Panc1 (cell line): ENCODE measurements at regions not wholly inside any gene's neighbourhood (a gene's known extent, or its start where the extent isn't known, plus 50 kb on each side); places are given as distances from the start of the nearest gene placed in this dataset.

Experiments used
- ATAC-seq: fragments of 200-7000 bp; cut with Tn5 transposase; 2 replicates; pipeline ENCODE4 v1.9.1; 2020; ENCODE audit warnings: mild to moderate bottlenecking, moderate library complexity
- BruUV-seq: library from RNA; stranded (reverse); fragments of 400-500 nt; replicated peaks from 2 replicates; lab custom pipeline; 2021; lab: Mats Ljungman, UMichigan
- CTCF ChIA-PET: fragments of 300-600 bp; sonication (Branson Sonifier 250); formaldehyde crosslinking; loops from one replicate; lab custom pipeline; 2022; ENCODE audit warnings: antibody characterized with exemption; lab: Charles Lee
- POLR2A ChIA-PET: fragments of 300-600 bp; sonication (Branson Sonifier 250); formaldehyde crosslinking; loops from one replicate; lab custom pipeline; 2022; ENCODE audit warnings: antibody characterized with exemption; lab: Charles Lee
- DNase-seq: peaks from one replicate; pipeline ENCODE4 v3.0.0-alpha.2; 2010; ENCODE audit warnings: low read depth, low spot score
- H3K27ac ChIP-seq: 2 replicates; pipeline ENCODE4 v1.5.1; 2011; ENCODE audit warnings: mild to moderate bottlenecking, low read length, inconsistent platforms
- H3K27me3 ChIP-seq: fragments of 200-500 bp; sonication (Bioruptor generic); 2 replicates; pipeline ENCODE4 v1.6.0; 2014; ENCODE audit warnings: low read length, inconsistent platforms; ENCODE audit not compliant: control insufficient read depth, insufficient read depth
- H3K36me3 ChIP-seq: fragments of 200-500 bp; sonication (Bioruptor generic); 2 replicates; pipeline ENCODE4 v1.5.1; 2014; ENCODE audit warnings: inconsistent platforms, mild to moderate bottlenecking, low read length, moderate library complexity; ENCODE audit not compliant: control insufficient read depth, insufficient read depth
- H3K4me1 ChIP-seq: 2 replicates; pipeline ENCODE4 v1.5.1; 2011; ENCODE audit warnings: inconsistent platforms, mild to moderate bottlenecking, low read length, moderate library complexity; ENCODE audit not compliant: control insufficient read depth, insufficient read depth
- H3K4me3 ChIP-seq, 2 experiments: 2 replicates each; pipeline ENCODE4 v1.5.1; 2011 to 2012; ENCODE audit warnings: low read depth in 2 of 2, low read length in 2 of 2, mild to moderate bottlenecking in 2 of 2, inconsistent platforms in 1 of 2, moderate library complexity in 1 of 2
- H3K9me3 ChIP-seq: fragments of 200-500 bp; sonication (Bioruptor generic); 2 replicates; pipeline ENCODE4 v1.5.1; 2014; ENCODE audit warnings: low read depth, mild to moderate bottlenecking, inconsistent platforms, low read length, moderate library complexity; ENCODE audit not compliant: control insufficient read depth, insufficient read depth
- CTCF ChIP-seq: fragments of 450-650 bp; IDR thresholded peaks from 2 replicates; pipeline ENCODE4 v1.5.1; 2017; ENCODE audit warnings: mild to moderate bottlenecking
- POLR2AphosphoS5 ChIP-seq: IDR thresholded peaks from 2 replicates; pipeline ENCODE4 v1.6.1; 2012; ENCODE audit warnings: mild to moderate bottlenecking, low read depth, low read length, moderate library complexity
- REST ChIP-seq, 2 experiments: IDR thresholded peaks; 2 replicates each; pipeline ENCODE4 v1.6.1; 2011 to 2012; ENCODE audit warnings: low read depth in 2 of 2, control low read depth in 1 of 2, low read length in 1 of 2, mild to moderate bottlenecking in 1 of 2, moderate library complexity in 1 of 2; ENCODE audit not compliant: insufficient read depth in 1 of 2
- SIN3A ChIP-seq: IDR thresholded peaks from 2 replicates; pipeline ENCODE4 v1.6.1; 2012; ENCODE audit warnings: low read depth, mild to moderate bottlenecking, low read length, moderate library complexity, borderline replicate concordance; ENCODE audit not compliant: insufficient read depth
- TCF7L2 ChIP-seq: IDR thresholded peaks from 2 replicates; pipeline ENCODE4 v1.6.1; 2011; ENCODE audit warnings: mild to moderate bottlenecking, low read depth, low read length, inconsistent platforms
- in situ Hi-C: cut with HindIII; loops from 2 replicates; pipeline ENCODE4 v1.10.0; 2016; ENCODE audit warnings: low sequenced_read_pairs, low pct_unique_long_range_greater_than_20kb
- intact Hi-C: fragments of 100-400 bp; cut with micrococcal nuclease; formaldehyde crosslinking; loops from one replicate; pipeline ENCODE4 v1.10.0; 2022; ENCODE audit not compliant: unreplicated experiment

- H3K27ac ChIP-seq = no peak overlapping the region
- no peaks in the 10 kb centered on the region for H3K9me3 ChIP-seq
- H3K36me3 ChIP-seq = no peaks in the 10 kb centered on the region
- TF ChIP-seq POLR2AphosphoS5 (no peak), SIN3A (no peak), TCF7L2 (no peak), CTCF (no peak)
- in situ Hi-C loops = no loop called here
- DNase-seq (no peak), ATAC-seq (no peak)
- no peak overlapping the region for H3K4me3 ChIP-seq
- intact Hi-C loops = no loop called here
- no peaks in the 10 kb centered on the region for H3K27me3 ChIP-seq
- no peaks in the 10 kb centered on the region for H3K4me1 ChIP-seq
- ChIA-PET POLR2A (no interaction called here), CTCF (no interaction called here)
- no TSS peak for BruUV-seq
Measured at GRCh38 chr13:34148359-34148758, 330.4 kb downstream of the RFC3 start.

- in situ Hi-C loops (no loop called here), intact Hi-C loops (no loop called here)
- Histone ChIP-seq H3K27ac (no peak overlapping the region), H3K4me3 (no peak overlapping the region), H3K36me3 (no peaks in the 10 kb centered on the region), H3K9me3 (no peaks in the 10 kb centered on the region), H3K27me3 (no peaks in the 10 kb centered on the region), H3K4me1 (no peaks in the 10 kb centered on the region; the same call in 1 of the 2 replicates)
- ChIA-PET CTCF (no interaction called here), POLR2A (interaction anchor here (0.5 kb wide), 1 partner anchor 319 kb away, joined by 4 read pairs; no protein-coding TSS in a partner anchor)
- no TSS peak for BruUV-seq
- DNase-seq (no peak), ATAC-seq (no peak)
- no peak for TF ChIP-seq REST (IDR thresholded peaks at IDR 0.05; ENCODE audit: insufficient read depth in 1 of 2, low read depth in 2 of 2, low read length in 1 of 2)
- no peak for TF ChIP-seq CTCF
- no peak for TF ChIP-seq TCF7L2
- no peak for TF ChIP-seq SIN3A
- no peak for TF ChIP-seq POLR2AphosphoS5
Measured at GRCh38 chr13:34151885-34152284, 333.9 kb downstream of the RFC3 start.

GRCh38 chr13:34152409-34152808 lies 334.5 kb downstream of the RFC3 start:
- no peak for ATAC-seq
- Histone ChIP-seq H3K9me3 (no peaks in the 10 kb centered on the region), H3K27me3 (no peaks in the 10 kb centered on the region), H3K4me1 (peaks cover 3% of the 10 kb centered on the region; the same call in 1 of the 2 replicates), H3K36me3 (no peaks in the 10 kb centered on the region), H3K27ac (no peak overlapping the region), H3K4me3 (no peak overlapping the region)
- TF ChIP-seq POLR2AphosphoS5 (no peak), REST (IDR thresholded peaks at IDR 0.05; ENCODE audit: insufficient read depth in 1 of 2, low read depth in 2 of 2, low read length in 1 of 2) (no peak), SIN3A (no peak), CTCF (no peak), TCF7L2 (no peak)
- in situ Hi-C loops (no loop called here), intact Hi-C loops (no loop called here)
- no peak for DNase-seq
- POLR2A ChIA-PET = interaction anchor here (0.5 kb wide), 1 partner anchor 319 kb away, joined by 4 read pairs; no protein-coding TSS in a partner anchor
- BruUV-seq = no TSS peak
- CTCF ChIA-PET = no interaction called here
